ENCODE measurements at regions not wholly inside any gene's neighbourhood (a gene's known extent, or its start where the extent isn't known, plus 50 kb on each side); places are given as distances from the start of the nearest gene placed in this dataset.

- no peak for TF ChIP-seq POLR2A (IDR thresholded peaks at IDR 0.05)
- TF ChIP-seq CTCF (IDR thresholded peaks at IDR 0.05), result peak in 3 of 6 experiments; percentile 44 to 52 (median 44)
These were observed 126.0 kb downstream of the TMEM174 start for GRCh38 chr5:73298772-73299630.

All from Peyer's patch (tissue), 4 donors.